ENCODE measurements at regions not wholly inside any gene's neighbourhood (a gene's known extent, or its start where the extent isn't known, plus 50 kb on each side); places are given as distances from the start of the nearest gene placed in this dataset.
A peak's percentile ranks its signal among the peaks of the same experiment; 100 is the strongest.

DNA sequence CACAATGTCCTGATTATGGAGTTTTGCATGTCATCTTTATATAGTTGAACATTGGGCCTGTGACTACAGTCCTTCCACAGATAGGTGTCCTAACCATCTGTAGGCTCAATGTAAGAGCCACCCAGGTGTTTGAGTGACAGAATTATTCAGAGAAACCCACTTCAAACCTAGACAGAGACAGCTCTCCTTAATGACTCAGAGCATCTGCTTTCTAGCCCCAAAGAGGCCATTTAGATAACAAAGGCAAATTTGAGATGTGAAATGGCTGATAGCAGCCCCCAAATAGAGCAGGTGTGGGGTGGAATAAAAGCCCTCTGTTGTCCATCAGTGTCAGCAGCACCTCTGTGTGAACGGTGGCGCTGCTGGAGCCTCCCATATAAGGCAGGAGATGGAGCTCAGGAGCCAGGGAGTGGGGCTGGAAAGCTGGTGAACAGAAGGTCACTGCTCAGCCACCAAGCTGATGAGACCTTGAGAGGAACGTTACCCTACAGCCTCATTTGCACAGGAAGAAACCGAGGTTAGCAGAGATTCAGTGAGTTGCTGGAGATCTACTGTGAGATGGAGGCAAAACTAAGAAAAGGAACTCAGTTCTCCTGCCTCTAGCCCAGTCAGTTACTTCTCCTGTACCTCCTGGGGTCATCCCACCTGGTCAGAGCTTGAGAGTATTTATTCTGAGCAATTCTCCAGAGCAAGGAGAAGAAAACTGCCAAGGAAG, 153.3 kb upstream of the LNX1 start:
- no peaks in the 10 kb centered on the region for H4K20me1 ChIP-seq (ENCODE audit: insufficient read depth)
- H3K9me3 ChIP-seq (ENCODE audit: control insufficient read depth in 1 of 2, insufficient read depth in 1 of 2, low read depth in 1 of 2, low read length in 2 of 2), result no peaks in the 10 kb centered on the region
- H3K4me1 ChIP-seq (ENCODE audit: control insufficient read depth in 1 of 2, insufficient read depth in 2 of 2, low read length in 2 of 2), result no peaks in the 10 kb centered on the region
- no peak for TF ChIP-seq POLR2A (IDR thresholded peaks at IDR 0.05; ENCODE audit: borderline replicate concordance, extremely low read depth, insufficient read depth, insufficient read length)
- 0 out of 2 replicates have a peak, but pooled peaks have one; percentile 29 for TF ChIP-seq SRF (IDR thresholded peaks at IDR 0.05; ENCODE audit: low read depth)
- no peaks in the 10 kb centered on the region for H3K79me2 ChIP-seq (ENCODE audit: insufficient read depth, low read length)
- DNase-seq (ENCODE audit: low read depth, low spot score) (no peak), ATAC-seq (peak; percentile 73)
- H3K36me3 ChIP-seq (ENCODE audit: control insufficient read depth in 1 of 2, insufficient read depth in 2 of 2, low read length in 2 of 2), result no peaks in the 10 kb centered on the region
- BruUV-seq (replicated peaks), result no TSS peak
- ChIA-PET POLR2A (no interaction called here), RAD21 (ENCODE audit: low non-redundant PET in 1 of 2, low total read pairs in 2 of 2, uncharacterized antibody in 2 of 2, unreplicated experiment in 2 of 2) (no interaction called here), CTCF (interaction anchor here (2.5 kb wide), 1 partner anchor 490 kb away, joined by 6 read pairs; no protein-coding TSS in a partner anchor)
- H3K9me2 ChIP-seq (ENCODE audit: insufficient read depth), result no peaks in the 10 kb centered on the region
- intact Hi-C loops (cut with micrococcal nuclease), result no loop called here
- H3K27ac ChIP-seq (ENCODE audit: low read depth, low read length), result no peak overlapping the region
- no peak overlapping the region for H3K4me2 ChIP-seq (ENCODE audit: low read length)
- H3K27me3 ChIP-seq (ENCODE audit: insufficient read depth, low read length), result peaks cover 68% of the 10 kb centered on the region
- H2AFZ ChIP-seq (ENCODE audit: low read depth, low read length, poor library complexity, severe bottlenecking), result no peak overlapping the region
- no peak overlapping the region for H3K9ac ChIP-seq (ENCODE audit: low read length)
- no peak overlapping the region for H3K4me3 ChIP-seq (replicated peaks in 1 of 2; ENCODE audit: low read depth in 1 of 2, low read length in 2 of 2)

DNA sequence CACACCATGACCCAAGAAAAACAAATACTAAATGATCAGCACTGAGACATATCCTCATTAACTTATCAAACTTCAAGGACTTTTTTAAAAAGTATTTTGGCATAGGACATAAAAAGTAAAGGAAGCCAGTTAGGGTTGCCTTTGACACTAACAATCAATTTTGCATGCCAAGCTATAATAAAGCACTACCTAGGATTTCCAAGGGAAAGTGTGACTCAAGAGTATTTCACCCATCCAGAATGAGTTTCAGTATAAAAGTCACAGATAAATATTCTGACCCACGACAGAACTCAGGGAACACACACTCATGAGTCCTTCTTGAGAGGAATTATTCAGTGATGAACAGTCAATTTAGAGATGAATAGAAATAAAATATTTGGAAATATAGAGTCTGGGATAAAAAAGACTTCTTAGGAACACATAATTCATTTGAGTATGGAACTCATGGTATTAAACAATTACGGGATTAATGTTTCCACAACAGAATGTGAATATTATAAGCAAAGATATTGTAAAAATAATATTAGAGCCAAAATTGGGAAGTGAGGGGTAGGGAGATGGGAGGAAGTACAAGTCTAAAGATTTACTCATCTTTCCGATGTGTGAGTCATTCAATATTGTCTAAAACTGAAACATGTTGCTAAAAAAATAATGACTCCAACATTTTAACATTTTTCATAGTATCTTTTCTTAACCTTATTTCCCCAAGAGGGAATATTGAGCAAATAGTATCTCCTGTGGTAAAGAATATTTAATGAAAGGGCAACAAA, 143.5 kb upstream of the LNX1 start:
- ChIA-PET RAD21 (ENCODE audit: low non-redundant PET in 1 of 2, low total read pairs in 2 of 2, uncharacterized antibody in 2 of 2, unreplicated experiment in 2 of 2) (no interaction called here), POLR2A (no interaction called here), CTCF (interaction anchor here (1.0 kb wide), 1 partner anchor 28 kb away, joined by 3 read pairs; no protein-coding TSS in a partner anchor)
- intact Hi-C loops (cut with micrococcal nuclease), result no loop called here
- no peaks in the 10 kb centered on the region for H3K9me2 ChIP-seq (ENCODE audit: insufficient read depth)
- H3K36me3 ChIP-seq (ENCODE audit: control insufficient read depth in 1 of 2, insufficient read depth in 2 of 2, low read length in 2 of 2), result no peaks in the 10 kb centered on the region
- no peak for ATAC-seq
- no peak overlapping the region for H3K4me3 ChIP-seq (replicated peaks in 1 of 2; ENCODE audit: low read depth in 1 of 2, low read length in 2 of 2)
- no peaks in the 10 kb centered on the region for H3K79me2 ChIP-seq (ENCODE audit: insufficient read depth, low read length)
- no peaks in the 10 kb centered on the region for H3K4me1 ChIP-seq (ENCODE audit: control insufficient read depth in 1 of 2, insufficient read depth in 2 of 2, low read length in 2 of 2)
- H3K27me3 ChIP-seq (ENCODE audit: insufficient read depth, low read length), result peaks cover 10% of the 10 kb centered on the region
- H3K27ac ChIP-seq (ENCODE audit: low read depth, low read length), result no peak overlapping the region
- TF ChIP-seq ZFX (IDR thresholded peaks at IDR 0.05) (no peak), CBX3 (IDR thresholded peaks at IDR 0.05; ENCODE audit: low read depth) (no peak), EZH2phosphoT487 (IDR thresholded peaks at IDR 0.05; ENCODE audit: borderline replicate concordance) (no peak), SRF (IDR thresholded peaks at IDR 0.05; ENCODE audit: low read depth) (no peak), ZNF274 (IDR thresholded peaks at IDR 0.05; ENCODE audit: low read depth, low read length) (no peak), JUND (IDR thresholded peaks at IDR 0.05) (no peak), YY1 (IDR thresholded peaks at IDR 0.05; ENCODE audit: extremely low read depth, insufficient replicate concordance, low read depth, low read length) (no peak), CEBPB (IDR thresholded peaks at IDR 0.05; ENCODE audit: low read depth) (no peak), SP1 (IDR thresholded peaks at IDR 0.05; ENCODE audit: low read depth) (no peak), SIN3A (IDR thresholded peaks at IDR 0.05; ENCODE audit: low read depth) (no peak), ELF1 (IDR thresholded peaks at IDR 0.05; ENCODE audit: borderline replicate concordance, low read depth) (no peak), EGR1 (IDR thresholded peaks at IDR 0.05; ENCODE audit: low read depth) (no peak), EZH2 (IDR thresholded peaks at IDR 0.05) (no peak)
- TF ChIP-seq, protein P1, sequence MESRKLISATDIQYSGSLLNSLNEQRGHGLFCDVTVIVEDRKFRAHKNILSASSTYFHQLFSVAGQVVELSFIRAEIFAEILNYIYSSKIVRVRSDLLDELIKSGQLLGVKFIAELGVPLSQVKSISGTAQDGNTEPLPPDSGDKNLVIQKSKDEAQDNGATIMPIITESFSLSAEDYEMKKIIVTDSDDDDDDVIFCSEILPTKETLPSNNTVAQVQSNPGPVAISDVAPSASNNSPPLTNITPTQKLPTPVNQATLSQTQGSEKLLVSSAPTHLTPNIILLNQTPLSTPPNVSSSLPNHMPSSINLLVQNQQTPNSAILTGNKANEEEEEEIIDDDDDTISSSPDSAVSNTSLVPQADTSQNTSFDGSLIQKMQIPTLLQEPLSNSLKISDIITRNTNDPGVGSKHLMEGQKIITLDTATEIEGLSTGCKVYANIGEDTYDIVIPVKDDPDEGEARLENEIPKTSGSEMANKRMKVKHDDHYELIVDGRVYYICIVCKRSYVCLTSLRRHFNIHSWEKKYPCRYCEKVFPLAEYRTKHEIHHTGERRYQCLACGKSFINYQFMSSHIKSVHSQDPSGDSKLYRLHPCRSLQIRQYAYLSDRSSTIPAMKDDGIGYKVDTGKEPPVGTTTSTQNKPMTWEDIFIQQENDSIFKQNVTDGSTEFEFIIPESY (IDR thresholded peaks at IDR 0.05; ENCODE audit: extremely low read depth, insufficient replicate concordance, low read length), result no peak
- TF ChIP-seq, protein P2, sequence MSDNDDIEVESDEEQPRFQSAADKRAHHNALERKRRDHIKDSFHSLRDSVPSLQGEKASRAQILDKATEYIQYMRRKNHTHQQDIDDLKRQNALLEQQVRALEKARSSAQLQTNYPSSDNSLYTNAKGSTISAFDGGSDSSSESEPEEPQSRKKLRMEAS (IDR thresholded peaks at IDR 0.05), result no peak
- no peak overlapping the region for H2AFZ ChIP-seq (ENCODE audit: low read depth, low read length, poor library complexity, severe bottlenecking)
- no TSS peak for BruUV-seq (replicated peaks)
- H4K20me1 ChIP-seq (ENCODE audit: insufficient read depth), result no peaks in the 10 kb centered on the region
- H3K9ac ChIP-seq (ENCODE audit: low read length), result no peak overlapping the region
- DNase-seq (ENCODE audit: low read depth, low spot score), result no peak
- no peak overlapping the region for H3K4me2 ChIP-seq (ENCODE audit: low read length)
- no peaks in the 10 kb centered on the region for H3K9me3 ChIP-seq (ENCODE audit: control insufficient read depth in 1 of 2, insufficient read depth in 1 of 2, low read depth in 1 of 2, low read length in 2 of 2)

All from HCT116 (cell line).